Motor neuron (in vitro differentiated cells): ENCODE measurements at regions not wholly inside any gene's neighbourhood (a gene's known extent, or its start where the extent isn't known, plus 50 kb on each side); places are given as distances from the start of the nearest gene placed in this dataset.
"Not testable (repeated sequence)": the region's sequence is repeated elsewhere in the genome, so short reads cannot be mapped to it uniquely, and the experiment has no call there.

ENCODE experiments used
- ATAC-seq, 8 experiments: fragments of 200-7000 bp; cut with Tn5 transposase; replicated peaks in 6 of 8; 2 replicates each; pipeline ENCODE4 v1.8.0; 2021; ENCODE audit warnings: mild to moderate bottlenecking in 8 of 8, moderate library complexity in 8 of 8
- H3K27ac ChIP-seq, 2 donors: fragments of 250-450 bp; sonication (Bioruptor Pico); 2 replicates each; pipeline ENCODE4 v1.9.0; 2021; ENCODE audit warnings: antibody characterized with exemption in 2 of 2, mild to moderate bottlenecking in 2 of 2, moderate library complexity in 1 of 2
- H3K4me1 ChIP-seq, 2 donors: fragments of 250-450 bp; sonication (Bioruptor Pico); replicated peaks in 1 of 2; 2 replicates each; pipeline ENCODE4 v1.6.1; 2021; ENCODE audit warnings: antibody characterized with exemption in 2 of 2, mild to moderate bottlenecking in 2 of 2, moderate library complexity in 1 of 2
- H3K4me3 ChIP-seq, 5 donors: fragments of 250-450 bp; sonication (Bioruptor Pico); 2 replicates each; pipeline ENCODE4 v1.9.0; 2021; ENCODE audit warnings: antibody characterized with exemption in 5 of 5, mild to moderate bottlenecking in 5 of 5, moderate library complexity in 4 of 5
- WGBS, 10 experiments: fragments of 450-650 bp; shearing (Covaris generic); methylation state at CpG; one replicate each; pipeline ENCODE4 v1.0.0; 2022; 5-methylcytosine and 5-hydroxymethylcytosine counted together
- in situ Hi-C, 9 experiments: fragments of 400-800 bp; cut with MboI; loops; one replicate each; pipeline ENCODE4 v1.15.0; 2021; ENCODE audit warnings: low sequenced_read_pairs in 9 of 9, low pct_unique_long_range_greater_than_20kb in 2 of 9; ENCODE audit not compliant: unreplicated experiment in 9 of 9

- Histone ChIP-seq H3K4me3 (no peak overlapping the region), H3K4me1 (peaks cover 0 to 24% of the 10 kb centered on the region in 2 donors), H3K27ac (no peak overlapping the region)
- WGBS, 10 experiments = 17 to 100% (median 71%) methylated on average over 1 to 2 of the region's 4 CpGs; no CpG with 5 or more reads in 4 of the 10 experiments
- in situ Hi-C loops = no loop called here
- ATAC-seq = no peak
These were observed 170.4 kb upstream of the CACNA1E start for GRCh38 chr1:181312946-181313345.

- H3K4me3 ChIP-seq = no peak overlapping the region
- in situ Hi-C loops = no loop called here
- 0 to 91% (median 87%) methylated on average over 1 to 2 of the region's 2 CpGs; no CpG with 5 or more reads in 4 of the 10 experiments for WGBS, 10 experiments
- H3K27ac ChIP-seq = no peak overlapping the region
- peaks cover 0 to 28% of the 10 kb centered on the region in 2 donors for H3K4me1 ChIP-seq
- no peak for ATAC-seq
These were observed 169.9 kb upstream of the CACNA1E start for GRCh38 chr1:181313466-181313865.

GRCh38 chr1:181314010-181314409 is 169.3 kb upstream of the CACNA1E start:
- in situ Hi-C loops = no loop called here
- WGBS, 10 experiments = 0 to 100% (median 72%) methylated on average over 1 to 3 of the region's 3 CpGs; no CpG with 5 or more reads in 3 of the 10 experiments
- H3K27ac ChIP-seq = no peak overlapping the region
- no peak for ATAC-seq
- no peak overlapping the region for H3K4me3 ChIP-seq
- H3K4me1 ChIP-seq = peaks cover 0 to 34% of the 10 kb centered on the region in 2 donors

GRCh38 chr1:181314959-181315358 is 168.4 kb upstream of the CACNA1E start:
- Histone ChIP-seq H3K4me1 (peaks cover 0 to 35% of the 10 kb centered on the region in 2 donors), H3K27ac (no peak overlapping the region), H3K4me3 (no peak overlapping the region)
- in situ Hi-C loops = no loop called here
- 0 to 58% (median 5%) methylated on average over 1 to 5 of the region's 6 CpGs; no CpG with 5 or more reads in 3 of the 10 experiments for WGBS, 10 experiments
- ATAC-seq = peak in 1 of 8 experiments; percentile 5

- H3K4me1 ChIP-seq = peaks cover 0 to 35% of the 10 kb centered on the region in 2 donors
- peak in 3 of 8 experiments; percentile 14 to 22 (median 14) for ATAC-seq
- whole genome bisulfite sequencing, 10 experiments = 0 to 40% (median 5%) methylated on average over 1 to 14 of the region's 32 CpGs; no CpG with 5 or more reads in 3 of the 10 experiments
- peak overlapping the region in 4 of 5 donors; percentile 19 to 37 (median 32) for H3K4me3 ChIP-seq
- no peak overlapping the region for H3K27ac ChIP-seq
- in situ Hi-C loops = no loop called here
These were observed 165.9 kb upstream of the CACNA1E start for GRCh38 chr1:181317261-181317930.

- peak overlapping the region; percentile 8 to 37 (median 30) for H3K4me3 ChIP-seq
- ATAC-seq = peak in 7 of 8 experiments; percentile 33 to 62 (median 42)
- H3K4me1 ChIP-seq = peaks cover 0 to 35% of the 10 kb centered on the region in 2 donors
- in situ Hi-C loops = no loop called here
- H3K27ac ChIP-seq = no peak overlapping the region
- 1 to 4% (median 2%) methylated on average over 3 to 43 of the region's 59 CpGs; no CpG with 5 or more reads in 6 of the 10 experiments for WGBS, 10 experiments
These were observed 165.1 kb upstream of the CACNA1E start for GRCh38 chr1:181318022-181318857.

GRCh38 chr1:181318858-181319235 is 164.5 kb upstream of the CACNA1E start:
- in situ Hi-C loops = no loop called here
- H3K4me1 ChIP-seq = peaks cover 0 to 35% of the 10 kb centered on the region in 2 donors
- no peak overlapping the region for H3K27ac ChIP-seq
- peak overlapping the region in 4 of 5 donors; percentile 19 to 37 (median 32) for H3K4me3 ChIP-seq
- peak in 5 of 8 experiments; percentile 0 to 27 (median 18) for ATAC-seq
- WGBS, 10 experiments = 0 to 40% (median 7%) methylated on average over 1 to 9 of the region's 12 CpGs; no CpG with 5 or more reads in 2 of the 10 experiments

- in situ Hi-C loops = no loop called here
- WGBS, 10 experiments = 0 to 100% (median 20%) methylated on average over 1 to 3 of the region's 3 CpGs; no CpG with 5 or more reads in 3 of the 10 experiments
- peaks cover 0 to 27% of the 10 kb centered on the region in 2 donors for H3K4me1 ChIP-seq
These were observed 163.4 kb upstream of the CACNA1E start for GRCh38 chr1:181319907-181320306.

GRCh38 chr1:181324797-181325616 is 158.3 kb upstream of the CACNA1E start:
- ATAC-seq = peak in 1 of 8 experiments; percentile 32
- in situ Hi-C loops = no loop called here
- WGBS, 10 experiments = 0 to 81% (median 46%) methylated on average over 1 to 10 of the region's 11 CpGs; no CpG with 5 or more reads in 1 of the 10 experiments
- H3K4me1 ChIP-seq = no peaks in the 10 kb centered on the region
- H3K27ac ChIP-seq = no peak overlapping the region
- H3K4me3 ChIP-seq = no peak overlapping the region

More at GRCh38 chr1:181319907-181320306, 163.4 kb upstream of the CACNA1E start:
- H3K4me3 ChIP-seq = no peak overlapping the region
- ATAC-seq = peak in 5 of 8 experiments; percentile 80 to 92 (median 91)
- no peak overlapping the region for H3K27ac ChIP-seq

GRCh38 chr1:181325765-181326164 is 157.6 kb upstream of the CACNA1E start:
- H3K27ac ChIP-seq, H3K4me1 ChIP-seq, in situ Hi-C loops, H3K4me3 ChIP-seq: not testable (repeated sequence)
- peak in 3 of 8 experiments; percentile 25 to 97 (median 93) for ATAC-seq
- WGBS, 10 experiments = 25 to 88% (median 77%) methylated on average over 1 to 18 of the region's 18 CpGs

- ATAC-seq = no peak
- Histone ChIP-seq H3K27ac (no peak overlapping the region), H3K4me3 (no peak overlapping the region), H3K4me1 (no peaks in the 10 kb centered on the region)
- WGBS, 10 experiments = 44 to 100% (median 87%) methylated on average over 2 to 3 of the region's 3 CpGs; no CpG with 5 or more reads in 2 of the 10 experiments
- in situ Hi-C loops = no loop called here
These were observed 157.0 kb upstream of the CACNA1E start for GRCh38 chr1:181326348-181326747.

- WGBS, 10 experiments = 14 to 93% (median 69%) methylated on average over 1 to 4 of the region's 4 CpGs; no CpG with 5 or more reads in 4 of the 10 experiments
- Histone ChIP-seq H3K27ac (no peak overlapping the region), H3K4me1 (no peaks in the 10 kb centered on the region), H3K4me3 (no peak overlapping the region)
- in situ Hi-C loops = no loop called here
- ATAC-seq = no peak
These were observed 155.5 kb upstream of the CACNA1E start for GRCh38 chr1:181327796-181328195.
